Neural cell (in vitro differentiated cells): ENCODE measurements at regions not wholly inside any gene's neighbourhood (a gene's known extent, or its start where the extent isn't known, plus 50 kb on each side); places are given as distances from the start of the nearest gene placed in this dataset.

ENCODE experiments used
- H2AFZ ChIP-seq: fragments of 200-600, 300-800 bp; sonication (generic), shearing (Covaris generic); 2 replicates; pipeline ENCODE4 v1.6.0; 2014; ENCODE audit warnings: low read depth, mild to moderate bottlenecking, antibody characterized with exemption, low read length, moderate library complexity
- H3F3A ChIP-seq: fragments of 200-600 bp; shearing (Covaris generic); 2 replicates; pipeline ENCODE4 v1.6.1; 2016; ENCODE audit warnings: mild to moderate bottlenecking, moderate library complexity, mixed read lengths, antibody characterized with exemption, low read length; ENCODE audit not compliant: insufficient read depth, poor library complexity, severe bottlenecking
- H3K27ac ChIP-seq: fragments of 200-600, 300-800 bp; sonication (generic), shearing (Covaris generic); 2 replicates; pipeline ENCODE4 v1.5.1; 2014; ENCODE audit warnings: mild to moderate bottlenecking, low read length, moderate library complexity
- H3K27me3 ChIP-seq: fragments of 300-800, 200-600 bp; sonication (generic), shearing (Covaris generic); 2 replicates; pipeline ENCODE4 v1.6.0; 2014; ENCODE audit warnings: mild to moderate bottlenecking, low read depth, low read length, moderate library complexity; ENCODE audit not compliant: insufficient read depth
- H3K36me3 ChIP-seq: fragments of 300-800, 200-600 bp; sonication (generic), shearing (Covaris generic); 2 replicates; pipeline ENCODE4 v1.5.1; 2014; ENCODE audit warnings: mild to moderate bottlenecking, antibody characterized with exemption, low read length, moderate library complexity; ENCODE audit not compliant: insufficient read depth
- H3K4me2 ChIP-seq: fragments of 300-800, 200-600 bp; sonication (generic), shearing (Covaris generic); 2 replicates; pipeline ENCODE4 v1.6.0; 2014; ENCODE audit warnings: mild to moderate bottlenecking, low read length
- H3K4me3 ChIP-seq: fragments of 300-800, 200-600 bp; sonication (generic), shearing (Covaris generic); 2 replicates; pipeline ENCODE4 v1.5.1; 2014; ENCODE audit warnings: mild to moderate bottlenecking, low read length, moderate library complexity
- H3K79me2 ChIP-seq: fragments of 200-600 bp; shearing (Covaris generic); replicated peaks from 2 replicates; pipeline ENCODE4 v1.6.0; 2014; ENCODE audit warnings: mild to moderate bottlenecking, low read length, moderate library complexity; ENCODE audit not compliant: insufficient read depth
- H3K9ac ChIP-seq: fragments of 300-800, 200-600 bp; sonication (generic), shearing (Covaris generic); 2 replicates; pipeline ENCODE4 v1.6.1; 2016; ENCODE audit warnings: mild to moderate bottlenecking, low read length, mixed read lengths
- H3K9me2 ChIP-seq: fragments of 200-600 bp; shearing (Covaris generic); 2 replicates; pipeline ENCODE4 v1.6.1; 2016; ENCODE audit warnings: mild to moderate bottlenecking, low read length, mixed read lengths; ENCODE audit not compliant: insufficient read depth
- H3K9me3 ChIP-seq: fragments of 200-600, 300-800 bp; sonication (generic), shearing (Covaris generic); 2 replicates; pipeline ENCODE4 v1.6.1; 2016; ENCODE audit warnings: mild to moderate bottlenecking, mixed run types, low read length, moderate library complexity, mixed read lengths
- H4K20me1 ChIP-seq: fragments of 200-600 bp; shearing (Covaris generic); 2 replicates; pipeline ENCODE4 v1.6.1; 2016; ENCODE audit warnings: mild to moderate bottlenecking, mixed run types; ENCODE audit not compliant: insufficient read depth
- CTCF ChIP-seq: fragments of 450-650 bp; IDR thresholded peaks from 2 replicates; pipeline ENCODE4 v1.5.1; 2014; ENCODE audit warnings: antibody characterized with exemption, mild to moderate bottlenecking, moderate library complexity; ENCODE audit not compliant: poor library complexity, severe bottlenecking
- EP300 ChIP-seq: fragments of 450-650 bp; conservative IDR thresholded peaks from 2 replicates; pipeline ENCODE4 v1.6.1; 2014; ENCODE audit warnings: antibody characterized with exemption, mild to moderate bottlenecking, moderate library complexity; ENCODE audit not compliant: poor library complexity, severe bottlenecking
- EZH2 ChIP-seq: fragments of 200-600, 300-800 bp; shearing (Covaris generic), sonication (generic); IDR thresholded peaks from 2 replicates; pipeline ENCODE4 v1.6.1; 2014; ENCODE audit warnings: antibody characterized with exemption, low read length, borderline replicate concordance, mild to moderate bottlenecking; ENCODE audit not compliant: insufficient read depth, poor library complexity, severe bottlenecking
- MXI1 ChIP-seq: fragments of 450-650 bp; conservative IDR thresholded peaks from 2 replicates; pipeline ENCODE4 v1.6.1; 2014; ENCODE audit warnings: antibody characterized with exemption, mild to moderate bottlenecking; ENCODE audit not compliant: poor library complexity, severe bottlenecking
- POLR2AphosphoS5 ChIP-seq: IDR thresholded peaks from 2 replicates; pipeline ENCODE4 v1.6.1; 2012
- RAD21 ChIP-seq: fragments of 450-650 bp; conservative IDR thresholded peaks from 2 replicates; pipeline ENCODE4 v1.6.1; 2014; ENCODE audit warnings: antibody characterized with exemption, mild to moderate bottlenecking, moderate library complexity
- SMC3 ChIP-seq: fragments of 450-650 bp; conservative IDR thresholded peaks from 2 replicates; pipeline ENCODE4 v1.6.1; 2014; ENCODE audit warnings: antibody characterized with exemption, mild to moderate bottlenecking, moderate library complexity; ENCODE audit not compliant: poor library complexity
- TAF1 ChIP-seq: IDR thresholded peaks from 2 replicates; pipeline ENCODE4 v1.6.1; 2012; ENCODE audit warnings: low read depth
- TF ChIP-seq, protein P1 (sequence below): IDR thresholded peaks from 2 replicates; pipeline ENCODE4 v1.6.1; 2012; ENCODE audit warnings: borderline replicate concordance

DNA sequence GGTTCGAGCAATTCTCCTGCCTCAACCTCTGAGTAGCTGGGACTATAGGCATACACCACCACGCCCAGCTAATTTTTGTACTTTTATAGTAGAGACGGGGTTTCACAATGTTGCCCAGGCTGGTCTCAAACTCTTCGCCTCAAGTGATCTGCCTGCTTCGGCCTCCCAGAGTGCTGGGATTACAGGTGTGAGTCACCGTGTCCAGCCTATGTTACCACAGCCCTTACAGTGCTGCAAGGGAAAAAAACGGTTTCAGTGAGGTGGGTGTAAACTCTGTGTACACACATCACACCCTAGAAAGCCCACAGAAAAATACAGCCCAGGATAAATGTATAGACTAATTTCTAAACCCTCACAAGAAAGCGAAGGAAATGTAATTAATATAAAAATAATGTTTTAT lies 103.5 kb upstream of the AKAP13 start:
- no peaks in the 10 kb centered on the region for H3F3A ChIP-seq
- H3K9me3 ChIP-seq = no peaks in the 10 kb centered on the region
- H3K4me3 ChIP-seq = no peak overlapping the region
- no peaks in the 10 kb centered on the region for H3K27me3 ChIP-seq
- H3K27ac ChIP-seq = no peak overlapping the region
- no peaks in the 10 kb centered on the region for H3K79me2 ChIP-seq
- H3K4me2 ChIP-seq = no peak overlapping the region
- no peaks in the 10 kb centered on the region for H3K36me3 ChIP-seq
- H3K9me2 ChIP-seq = no peaks in the 10 kb centered on the region
- TF ChIP-seq EZH2 (no peak), EP300 (no peak), SMC3 (no peak)
- TF ChIP-seq, protein P1, sequence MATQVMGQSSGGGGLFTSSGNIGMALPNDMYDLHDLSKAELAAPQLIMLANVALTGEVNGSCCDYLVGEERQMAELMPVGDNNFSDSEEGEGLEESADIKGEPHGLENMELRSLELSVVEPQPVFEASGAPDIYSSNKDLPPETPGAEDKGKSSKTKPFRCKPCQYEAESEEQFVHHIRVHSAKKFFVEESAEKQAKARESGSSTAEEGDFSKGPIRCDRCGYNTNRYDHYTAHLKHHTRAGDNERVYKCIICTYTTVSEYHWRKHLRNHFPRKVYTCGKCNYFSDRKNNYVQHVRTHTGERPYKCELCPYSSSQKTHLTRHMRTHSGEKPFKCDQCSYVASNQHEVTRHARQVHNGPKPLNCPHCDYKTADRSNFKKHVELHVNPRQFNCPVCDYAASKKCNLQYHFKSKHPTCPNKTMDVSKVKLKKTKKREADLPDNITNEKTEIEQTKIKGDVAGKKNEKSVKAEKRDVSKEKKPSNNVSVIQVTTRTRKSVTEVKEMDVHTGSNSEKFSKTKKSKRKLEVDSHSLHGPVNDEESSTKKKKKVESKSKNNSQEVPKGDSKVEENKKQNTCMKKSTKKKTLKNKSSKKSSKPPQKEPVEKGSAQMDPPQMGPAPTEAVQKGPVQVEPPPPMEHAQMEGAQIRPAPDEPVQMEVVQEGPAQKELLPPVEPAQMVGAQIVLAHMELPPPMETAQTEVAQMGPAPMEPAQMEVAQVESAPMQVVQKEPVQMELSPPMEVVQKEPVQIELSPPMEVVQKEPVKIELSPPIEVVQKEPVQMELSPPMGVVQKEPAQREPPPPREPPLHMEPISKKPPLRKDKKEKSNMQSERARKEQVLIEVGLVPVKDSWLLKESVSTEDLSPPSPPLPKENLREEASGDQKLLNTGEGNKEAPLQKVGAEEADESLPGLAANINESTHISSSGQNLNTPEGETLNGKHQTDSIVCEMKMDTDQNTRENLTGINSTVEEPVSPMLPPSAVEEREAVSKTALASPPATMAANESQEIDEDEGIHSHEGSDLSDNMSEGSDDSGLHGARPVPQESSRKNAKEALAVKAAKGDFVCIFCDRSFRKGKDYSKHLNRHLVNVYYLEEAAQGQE = no peak
- H2AFZ ChIP-seq = no peak overlapping the region
- H3K9ac ChIP-seq = no peak overlapping the region
- no peaks in the 10 kb centered on the region for H4K20me1 ChIP-seq

DNA sequence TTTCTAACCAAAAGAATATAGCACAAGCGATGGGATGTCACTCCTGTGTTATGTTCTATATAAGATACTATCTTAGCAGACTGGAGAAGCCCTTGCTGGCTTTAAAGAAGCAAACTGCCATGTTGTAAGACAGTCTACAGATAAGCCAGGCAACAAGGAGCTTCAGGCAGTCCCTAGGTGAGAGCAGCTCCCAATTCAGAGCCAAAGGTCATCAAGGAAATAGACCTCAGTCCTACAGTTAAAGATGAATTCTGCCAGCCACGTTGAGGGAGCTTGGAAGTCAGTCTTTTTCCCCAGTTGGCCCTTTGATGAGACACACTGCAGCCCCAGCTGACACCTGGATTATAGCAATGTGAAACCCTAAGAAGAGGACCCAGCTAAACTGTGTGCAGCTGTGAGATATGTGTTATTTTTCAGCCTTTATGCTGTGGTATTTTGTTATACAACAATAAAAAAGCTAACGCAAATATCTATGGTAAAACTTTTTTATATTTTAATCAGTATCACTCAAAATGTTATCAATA lies 102.5 kb upstream of the AKAP13 start:
- no peaks in the 10 kb centered on the region for H3K27me3 ChIP-seq
- H3F3A ChIP-seq = no peaks in the 10 kb centered on the region
- no peaks in the 10 kb centered on the region for H4K20me1 ChIP-seq
- H2AFZ ChIP-seq = no peak overlapping the region
- no peaks in the 10 kb centered on the region for H3K36me3 ChIP-seq
- no peak overlapping the region for H3K27ac ChIP-seq
- no peak overlapping the region for H3K4me2 ChIP-seq
- no peaks in the 10 kb centered on the region for H3K9me3 ChIP-seq
- no peak overlapping the region for H3K4me3 ChIP-seq
- H3K79me2 ChIP-seq = no peaks in the 10 kb centered on the region
- H3K9ac ChIP-seq = no peak overlapping the region
- H3K9me2 ChIP-seq = no peaks in the 10 kb centered on the region
- TF ChIP-seq EZH2 (no peak), MXI1 (no peak), CTCF (no peak), EP300 (no peak), RAD21 (no peak), SMC3 (no peak), TAF1 (no peak), POLR2AphosphoS5 (no peak)
- TF ChIP-seq, protein P1 = no peak
